HFF-Myc (cell line): ENCODE measurements at regions not wholly inside any gene's neighbourhood (a gene's known extent, or its start where the extent isn't known, plus 50 kb on each side); places are given as distances from the start of the nearest gene placed in this dataset.

Experiments used
- DNase-seq: peaks from one replicate; pipeline ENCODE4 v3.0.0-alpha.2; 2011; ENCODE audit warnings: low read depth; ENCODE audit errors: extremely low read depth
- H3K4me3 ChIP-seq: replicated peaks from 2 replicates; pipeline ENCODE4 v1.5.1; 2011; ENCODE audit warnings: low read depth, mild to moderate bottlenecking, control low read depth, low read length
- TF ChIP-seq, protein P1 (sequence below): IDR thresholded peaks from 2 replicates; pipeline ENCODE4 v1.5.1; 2012; ENCODE audit warnings: mild to moderate bottlenecking, low read depth, low read length, control low read depth; ENCODE audit errors: missing control alignments

GRCh38 chr11:127902382-127902781 lies 685.0 kb downstream of the ETS1 start:
- DNase-seq = no peak
- TF ChIP-seq, protein P1, sequence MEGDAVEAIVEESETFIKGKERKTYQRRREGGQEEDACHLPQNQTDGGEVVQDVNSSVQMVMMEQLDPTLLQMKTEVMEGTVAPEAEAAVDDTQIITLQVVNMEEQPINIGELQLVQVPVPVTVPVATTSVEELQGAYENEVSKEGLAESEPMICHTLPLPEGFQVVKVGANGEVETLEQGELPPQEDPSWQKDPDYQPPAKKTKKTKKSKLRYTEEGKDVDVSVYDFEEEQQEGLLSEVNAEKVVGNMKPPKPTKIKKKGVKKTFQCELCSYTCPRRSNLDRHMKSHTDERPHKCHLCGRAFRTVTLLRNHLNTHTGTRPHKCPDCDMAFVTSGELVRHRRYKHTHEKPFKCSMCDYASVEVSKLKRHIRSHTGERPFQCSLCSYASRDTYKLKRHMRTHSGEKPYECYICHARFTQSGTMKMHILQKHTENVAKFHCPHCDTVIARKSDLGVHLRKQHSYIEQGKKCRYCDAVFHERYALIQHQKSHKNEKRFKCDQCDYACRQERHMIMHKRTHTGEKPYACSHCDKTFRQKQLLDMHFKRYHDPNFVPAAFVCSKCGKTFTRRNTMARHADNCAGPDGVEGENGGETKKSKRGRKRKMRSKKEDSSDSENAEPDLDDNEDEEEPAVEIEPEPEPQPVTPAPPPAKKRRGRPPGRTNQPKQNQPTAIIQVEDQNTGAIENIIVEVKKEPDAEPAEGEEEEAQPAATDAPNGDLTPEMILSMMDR = no peak
- H3K4me3 ChIP-seq = no peak overlapping the region

GRCh38 chr11:127898422-127899365 lies 688.7 kb downstream of the ETS1 start:
- H3K4me3 ChIP-seq = no peak overlapping the region
- DNase-seq = no peak
- TF ChIP-seq, protein P1 = no peak

GRCh38 chr11:127895776-127896175 lies 691.6 kb downstream of the ETS1 start:
- H3K4me3 ChIP-seq = no peak overlapping the region
- TF ChIP-seq, protein P1 = no peak
- no peak for DNase-seq

GRCh38 chr11:127894316-127894715 lies 693.0 kb downstream of the ETS1 start:
- TF ChIP-seq, protein P1 = no peak
- H3K4me3 ChIP-seq = no peak overlapping the region
- no peak for DNase-seq

DNA sequence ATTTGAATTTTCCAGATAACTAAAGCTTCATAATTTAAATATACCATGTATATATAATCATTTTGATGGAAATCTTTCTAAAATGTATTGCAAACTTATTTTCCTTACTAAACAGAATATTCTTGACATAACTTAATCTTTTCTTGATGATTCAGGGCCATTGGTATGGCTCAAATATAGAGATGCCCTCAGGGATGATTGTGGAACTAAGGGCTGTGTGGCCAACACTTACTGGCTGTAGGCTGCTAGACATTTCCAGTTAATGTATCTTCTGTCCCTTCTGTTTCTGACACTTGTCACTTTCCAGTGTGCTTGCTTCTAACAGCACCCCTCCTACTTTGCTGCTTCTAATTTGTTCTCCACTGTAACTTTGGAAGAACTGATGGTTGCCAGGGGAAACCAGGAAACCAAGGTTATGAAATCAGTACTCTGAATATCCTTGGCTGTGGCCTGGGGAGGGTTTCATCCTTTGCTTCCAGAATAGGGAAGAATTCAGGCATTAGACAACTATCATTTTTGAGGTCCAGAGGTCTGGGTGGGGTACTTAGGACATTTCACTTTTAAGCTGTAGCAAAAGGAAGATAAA lies 697.2 kb downstream of the ETS1 start:
- H3K4me3 ChIP-seq = no peak overlapping the region
- TF ChIP-seq, protein P1 = no peak
- no peak for DNase-seq

- no peak overlapping the region for H3K4me3 ChIP-seq
- no peak for DNase-seq
- TF ChIP-seq, protein P1 = no peak
Measured at GRCh38 chr11:127888386-127888785, 699.0 kb downstream of the ETS1 start.

- TF ChIP-seq, protein P1 = no peak
- no peak for DNase-seq
- H3K4me3 ChIP-seq = no peak overlapping the region
Measured at GRCh38 chr11:127875131-127875530, 712.2 kb downstream of the ETS1 start.
